IMR-90 (cell line): ENCODE measurements at regions not wholly inside any gene's neighbourhood (a gene's known extent, or its start where the extent isn't known, plus 50 kb on each side); places are given as distances from the start of the nearest gene placed in this dataset.

Source experiments
- ATAC-seq: fragments of 200-7000 bp; cut with Tn5 transposase; 2 replicates; pipeline ENCODE4 v1.9.1; 2020; ENCODE audit warnings: low read depth, mild to moderate bottlenecking, moderate library complexity
- BruUV-seq: library from RNA; stranded (reverse); fragments of 400-500 nt; replicated peaks from 2 replicates; lab custom pipeline; 2021; lab: Mats Ljungman, UMichigan
- CTCF ChIA-PET: fragments of 300-600 bp; formaldehyde crosslinking; extraction: SDS; loops from one replicate; lab custom pipeline; 2021; ENCODE audit warnings: antibody characterized with exemption; lab: Yijun Ruan, JAX
- POLR2A ChIA-PET: fragments of 300-600 bp; sonication (Branson Sonifier 250); formaldehyde crosslinking; loops from one replicate; lab custom pipeline; 2022; ENCODE audit warnings: antibody characterized with exemption; ENCODE audit not compliant: unreplicated experiment; lab: Charles Lee
- DNase-seq: peaks from one replicate; pipeline ENCODE4 v3.0.0; 2013
- H2AFZ ChIP-seq: replicated peaks from 2 replicates; pipeline ENCODE3; 2013; ENCODE audit warnings: low read length, mild to moderate bottlenecking; ENCODE audit not compliant: poor library complexity
- H2AK5ac ChIP-seq: 2 replicates; pipeline ENCODE4 v1.6.1; 2013; ENCODE audit warnings: low read depth, low read length, inconsistent platforms
- H2AK9ac ChIP-seq: replicated peaks from 2 replicates; pipeline ENCODE3; 2013; ENCODE audit warnings: mild to moderate bottlenecking, low read depth, low read length, moderate library complexity; ENCODE audit not compliant: poor library complexity
- H2BK120ac ChIP-seq: 2 replicates; pipeline ENCODE4 v1.6.1; 2013; ENCODE audit warnings: low read depth, low read length, inconsistent platforms
- H2BK15ac ChIP-seq: 3 replicates; pipeline ENCODE4 v1.6.1; 2013; ENCODE audit warnings: low read depth, low read length, inconsistent platforms
- H2BK20ac ChIP-seq: 2 replicates; pipeline ENCODE4 v1.6.1; 2013; ENCODE audit warnings: low read depth, mild to moderate bottlenecking, inconsistent platforms, low read length, moderate library complexity
- H2BK5ac ChIP-seq: 2 replicates; pipeline ENCODE4 v1.6.1; 2013; ENCODE audit warnings: mild to moderate bottlenecking, low read depth, low read length, inconsistent platforms; ENCODE audit not compliant: poor library complexity, severe bottlenecking
- H3K14ac ChIP-seq: replicated peaks from 2 replicates; pipeline ENCODE4 v1.6.1; 2013; ENCODE audit warnings: low read depth, low read length, inconsistent platforms
- H3K18ac ChIP-seq: 2 replicates; pipeline ENCODE4 v1.6.1; 2013; ENCODE audit warnings: low read depth, low read length, control low read depth
- H3K23ac ChIP-seq: 2 replicates; pipeline ENCODE4 v1.6.1; 2013; ENCODE audit warnings: low read depth, low read length, inconsistent platforms
- H3K27ac ChIP-seq: 2 replicates; pipeline ENCODE4 v1.5.1; 2013; ENCODE audit warnings: mild to moderate bottlenecking, control low read depth, low read length; ENCODE audit not compliant: insufficient read depth
- H3K27me3 ChIP-seq: 2 replicates; pipeline ENCODE4 v1.6.1; 2013; ENCODE audit warnings: low read length; ENCODE audit not compliant: control insufficient read depth, insufficient read depth
- H3K36me3 ChIP-seq: 2 replicates; pipeline ENCODE4 v1.6.1; 2013; ENCODE audit warnings: low read length, mixed read lengths; ENCODE audit not compliant: control insufficient read depth, insufficient read depth
- H3K4ac ChIP-seq: 2 replicates; pipeline ENCODE4 v1.6.1; 2013; ENCODE audit warnings: low read depth, low read length, inconsistent platforms
- H3K4me1 ChIP-seq: 2 replicates; pipeline ENCODE4 v1.6.1; 2013; ENCODE audit warnings: low read length, mixed read lengths; ENCODE audit not compliant: control insufficient read depth, insufficient read depth
- H3K4me2 ChIP-seq: 2 replicates; pipeline ENCODE4 v1.6.1; 2013; ENCODE audit warnings: low read depth, mild to moderate bottlenecking, control low read depth, low read length, moderate library complexity
- H3K4me3 ChIP-seq: 2 replicates; pipeline ENCODE4 v1.5.1; 2013; ENCODE audit warnings: low read depth, mild to moderate bottlenecking, control low read depth, low read length, moderate library complexity; ENCODE audit not compliant: insufficient read depth
- H3K56ac ChIP-seq: 2 replicates; pipeline ENCODE4 v1.6.1; 2013; ENCODE audit warnings: low read length, inconsistent platforms; ENCODE audit not compliant: insufficient read depth; ENCODE audit errors: extremely low read depth
- H3K79me1 ChIP-seq, 2 experiments: 2 replicates each; pipeline ENCODE4 v1.6.1; 2013; ENCODE audit warnings: low read length in 2 of 2, inconsistent platforms in 1 of 2, low read depth in 1 of 2
- H3K9ac ChIP-seq: 2 replicates; pipeline ENCODE4 v1.6.1; 2013; ENCODE audit warnings: low read depth, low read length, control low read depth
- H3K9me1 ChIP-seq: 2 replicates; pipeline ENCODE4 v1.6.1; 2013; ENCODE audit warnings: low read length, inconsistent platforms; ENCODE audit not compliant: insufficient read depth
- H3K9me3 ChIP-seq: 2 replicates; pipeline ENCODE4 v1.6.1; 2013; ENCODE audit warnings: low read length; ENCODE audit not compliant: control insufficient read depth, insufficient read depth
- H4K20me1 ChIP-seq: 2 replicates; pipeline ENCODE4 v1.6.1; 2013; ENCODE audit warnings: low read length, inconsistent platforms; ENCODE audit not compliant: insufficient read depth
- H4K5ac ChIP-seq: 2 replicates; pipeline ENCODE4 v1.6.1; 2013; ENCODE audit warnings: mild to moderate bottlenecking, low read depth, low read length, control low read depth
- H4K8ac ChIP-seq, 2 experiments: 2 replicates each; pipeline ENCODE4 v1.6.1; 2013; ENCODE audit warnings: low read depth in 2 of 2, low read length in 2 of 2, control low read depth in 1 of 2, inconsistent platforms in 1 of 2
- H4K91ac ChIP-seq: 2 replicates; pipeline ENCODE4 v1.6.1; 2013; ENCODE audit warnings: low read depth, low read length, inconsistent platforms; ENCODE audit not compliant: insufficient read depth
- CEBPB ChIP-seq: IDR thresholded peaks from 2 replicates; pipeline ENCODE4 v1.6.1; 2012; ENCODE audit warnings: low read depth, low read length, improper control_type of control experiment
- FOS ChIP-seq: fragments of 150-350 bp; IDR thresholded peaks from 2 replicates; pipeline ENCODE4 v1.6.1; 2016; ENCODE audit warnings: low read depth, low read length
- MXI1 ChIP-seq: IDR thresholded peaks from 2 replicates; pipeline ENCODE4 v1.6.1; 2012; ENCODE audit warnings: low read depth, mild to moderate bottlenecking, low read length, moderate library complexity, borderline replicate concordance
- NFE2L2 ChIP-seq: fragments of 150-350 bp; IDR thresholded peaks from 2 replicates; pipeline ENCODE4 v1.6.1; 2016; ENCODE audit warnings: low read depth, mild to moderate bottlenecking, low read length
- RFX5 ChIP-seq: IDR thresholded peaks from 2 replicates; pipeline ENCODE4 v1.8.0; 2012; ENCODE audit warnings: low read depth, mild to moderate bottlenecking, low read length, moderate library complexity
- WGBS, 2 experiments: methylation state at CpG; one replicate each; pipeline versions ENCODE4 v1.1.5 to v1.1.7; 2013; ENCODE audit warnings: missing lambda C conversion rate in 2 of 2; ENCODE audit not compliant: insufficient read length in 1 of 2; ENCODE audit errors: extremely low coverage in 2 of 2; 5-methylcytosine and 5-hydroxymethylcytosine counted together
- dilution Hi-C: fragments of 300-500 bp; cut with HindIII; formaldehyde crosslinking; loops from one replicate; pipeline ENCODE4 v1.14.3; 2018; ENCODE audit warnings: low sequenced_read_pairs; ENCODE audit not compliant: unreplicated experiment
- in situ Hi-C: fragments of 300-500 bp; cut with MboI; formaldehyde crosslinking; loops from 3 replicates; pipeline ENCODE4 v1.14.3; 2019; ENCODE audit warnings: low sequenced_read_pairs, inconsistent platforms, mixed read lengths
- intact Hi-C: fragments of 100-400 bp; cut with micrococcal nuclease; formaldehyde crosslinking; loops from 2 replicates; pipeline ENCODE4 v1.10.0; 2022
- TF ChIP-seq, protein P1 (sequence below): fragments of 150-350 bp; IDR thresholded peaks from 2 replicates; pipeline ENCODE4 v1.6.1; 2016; ENCODE audit warnings: low read depth, mild to moderate bottlenecking, low read length, moderate library complexity, borderline replicate concordance

GRCh38 chr6:44614396-44614795 lies 226.9 kb downstream of the CDC5L start:
- H3K9me1 ChIP-seq = no peaks in the 10 kb centered on the region
- no peak overlapping the region for H4K5ac ChIP-seq
- H3K27me3 ChIP-seq = peaks cover 44% of the 10 kb centered on the region
- ChIA-PET POLR2A (interaction anchor here (0.6 kb wide), 1 partner anchor 761 kb away, joined by 3 read pairs; no protein-coding TSS in a partner anchor), CTCF (interaction anchor here (2.0 kb wide), 1 partner anchor 139 kb away, joined by 6 read pairs; no protein-coding TSS in a partner anchor)
- H4K20me1 ChIP-seq = no peaks in the 10 kb centered on the region
- H2BK5ac ChIP-seq = no peak overlapping the region
- no peaks in the 10 kb centered on the region for H3K79me1 ChIP-seq
- no peak overlapping the region for H3K4me3 ChIP-seq
- dilution Hi-C loops (no loop called here), intact Hi-C loops (no loop called here), in situ Hi-C loops (no loop called here)
- no peak overlapping the region for H3K9ac ChIP-seq
- H2AFZ ChIP-seq = no peak overlapping the region
- no peak overlapping the region for H3K14ac ChIP-seq
- no peak overlapping the region for H4K8ac ChIP-seq
- DNase-seq (no peak), ATAC-seq (no peak)
- no peak overlapping the region for H3K4ac ChIP-seq
- H3K23ac ChIP-seq = no peak overlapping the region
- H2BK120ac ChIP-seq = no peak overlapping the region
- H3K56ac ChIP-seq = no peak overlapping the region
- no peak overlapping the region for H2BK15ac ChIP-seq
- no peak overlapping the region for H2AK9ac ChIP-seq
- no peak overlapping the region for H3K27ac ChIP-seq
- no peak overlapping the region for H4K91ac ChIP-seq
- H3K4me1 ChIP-seq = no peaks in the 10 kb centered on the region
- no peak overlapping the region for H3K4me2 ChIP-seq
- no peak overlapping the region for H3K18ac ChIP-seq
- H2BK20ac ChIP-seq = no peak overlapping the region
- no peaks in the 10 kb centered on the region for H3K9me3 ChIP-seq
- H3K36me3 ChIP-seq = no peaks in the 10 kb centered on the region
- TF ChIP-seq RFX5 (no peak), FOS (no peak), NFE2L2 (no peak), CEBPB (no peak), MXI1 (no peak)
- TF ChIP-seq, protein P1, sequence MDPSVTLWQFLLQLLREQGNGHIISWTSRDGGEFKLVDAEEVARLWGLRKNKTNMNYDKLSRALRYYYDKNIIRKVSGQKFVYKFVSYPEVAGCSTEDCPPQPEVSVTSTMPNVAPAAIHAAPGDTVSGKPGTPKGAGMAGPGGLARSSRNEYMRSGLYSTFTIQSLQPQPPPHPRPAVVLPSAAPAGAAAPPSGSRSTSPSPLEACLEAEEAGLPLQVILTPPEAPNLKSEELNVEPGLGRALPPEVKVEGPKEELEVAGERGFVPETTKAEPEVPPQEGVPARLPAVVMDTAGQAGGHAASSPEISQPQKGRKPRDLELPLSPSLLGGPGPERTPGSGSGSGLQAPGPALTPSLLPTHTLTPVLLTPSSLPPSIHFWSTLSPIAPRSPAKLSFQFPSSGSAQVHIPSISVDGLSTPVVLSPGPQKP = no peak
- BruUV-seq = no TSS peak
- no CpG with 5 or more reads among the region's 3 CpGs for WGBS, 2 experiments
- no peak overlapping the region for H2AK5ac ChIP-seq
